ENCODE measurements at regions not wholly inside any gene's neighbourhood (a gene's known extent, or its start where the extent isn't known, plus 50 kb on each side); places are given as distances from the start of the nearest gene placed in this dataset.

DNA sequence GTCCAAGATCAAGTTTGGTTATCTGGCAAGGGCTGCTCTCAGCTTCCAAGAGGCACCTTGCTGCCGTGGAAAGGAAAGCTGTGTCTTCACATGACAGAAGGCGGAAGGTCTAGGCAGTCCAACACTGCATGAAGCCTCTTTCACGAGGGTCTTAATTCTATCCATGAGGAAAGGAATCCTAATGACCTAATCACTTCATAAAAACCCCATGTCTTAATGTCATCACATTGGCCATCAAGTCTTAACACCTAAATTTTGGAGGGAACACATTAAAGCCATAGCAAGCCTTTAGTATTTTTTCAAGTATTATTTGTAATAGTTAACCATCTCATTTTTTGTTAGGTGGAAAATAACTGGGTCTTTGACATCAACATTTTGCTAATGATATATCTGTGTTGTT lies 858.3 kb downstream of the FLRT2 start:
- no peak for DNase-seq (ENCODE audit: low read depth)
- no peak overlapping the region for H3K4me3 ChIP-seq (ENCODE audit: low read depth, low read length)
- TF ChIP-seq, protein P1, sequence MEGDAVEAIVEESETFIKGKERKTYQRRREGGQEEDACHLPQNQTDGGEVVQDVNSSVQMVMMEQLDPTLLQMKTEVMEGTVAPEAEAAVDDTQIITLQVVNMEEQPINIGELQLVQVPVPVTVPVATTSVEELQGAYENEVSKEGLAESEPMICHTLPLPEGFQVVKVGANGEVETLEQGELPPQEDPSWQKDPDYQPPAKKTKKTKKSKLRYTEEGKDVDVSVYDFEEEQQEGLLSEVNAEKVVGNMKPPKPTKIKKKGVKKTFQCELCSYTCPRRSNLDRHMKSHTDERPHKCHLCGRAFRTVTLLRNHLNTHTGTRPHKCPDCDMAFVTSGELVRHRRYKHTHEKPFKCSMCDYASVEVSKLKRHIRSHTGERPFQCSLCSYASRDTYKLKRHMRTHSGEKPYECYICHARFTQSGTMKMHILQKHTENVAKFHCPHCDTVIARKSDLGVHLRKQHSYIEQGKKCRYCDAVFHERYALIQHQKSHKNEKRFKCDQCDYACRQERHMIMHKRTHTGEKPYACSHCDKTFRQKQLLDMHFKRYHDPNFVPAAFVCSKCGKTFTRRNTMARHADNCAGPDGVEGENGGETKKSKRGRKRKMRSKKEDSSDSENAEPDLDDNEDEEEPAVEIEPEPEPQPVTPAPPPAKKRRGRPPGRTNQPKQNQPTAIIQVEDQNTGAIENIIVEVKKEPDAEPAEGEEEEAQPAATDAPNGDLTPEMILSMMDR (IDR thresholded peaks at IDR 0.05; ENCODE audit: insufficient read depth, low read depth, low read length), result no peak

DNA sequence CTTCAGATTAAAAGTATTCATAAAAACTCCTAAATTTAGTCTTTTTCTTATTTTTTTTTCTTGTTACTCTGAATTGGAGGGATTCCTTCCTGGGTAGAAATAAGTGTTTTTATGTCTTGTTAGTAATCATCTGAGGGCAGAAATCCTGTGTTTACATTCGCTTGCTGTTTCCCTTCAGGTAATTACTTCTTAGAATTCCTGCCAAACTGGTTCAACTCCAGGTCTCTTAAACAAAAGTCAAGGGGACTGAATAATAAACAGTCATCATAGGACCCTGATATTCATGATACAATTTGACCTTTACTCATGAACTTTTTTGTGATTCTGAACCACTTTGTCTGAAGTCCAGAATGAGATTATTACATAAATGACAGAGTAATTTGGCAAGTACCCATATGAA lies 843.9 kb downstream of the FLRT2 start:
- TF ChIP-seq, protein P1 (IDR thresholded peaks at IDR 0.05; ENCODE audit: insufficient read depth, low read depth, low read length), result no peak
- no peak for DNase-seq (ENCODE audit: low read depth)

DNA sequence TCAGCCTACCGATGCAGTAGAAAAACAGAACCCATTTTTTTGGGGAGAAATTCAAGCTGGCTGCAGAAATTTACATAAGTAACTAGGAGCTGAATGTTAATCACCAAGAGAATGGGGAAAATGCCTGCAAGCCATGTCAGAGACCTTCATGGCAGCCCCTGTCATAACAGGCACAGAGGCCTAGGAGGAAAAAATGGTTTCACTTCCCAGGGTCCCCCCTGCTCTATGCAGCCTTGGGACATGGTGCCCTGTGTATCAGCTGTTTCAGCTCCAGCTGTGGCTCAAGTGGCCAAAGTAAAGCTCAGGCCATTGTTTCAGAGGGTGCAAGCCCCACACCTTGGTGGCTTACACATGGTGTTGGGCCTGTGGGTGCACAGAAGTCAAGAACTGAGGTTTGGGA lies 842.5 kb downstream of the FLRT2 start:
- DNase-seq (ENCODE audit: low read depth), result no peak
- TF ChIP-seq, protein P1 (IDR thresholded peaks at IDR 0.05; ENCODE audit: insufficient read depth, low read depth, low read length), result no peak
- no peak overlapping the region for H3K4me3 ChIP-seq (ENCODE audit: low read depth, low read length)

More for the DNA sequence above, 843.9 kb downstream of the FLRT2 start:
- no peak overlapping the region for H3K4me3 ChIP-seq (ENCODE audit: low read depth, low read length)

DNA sequence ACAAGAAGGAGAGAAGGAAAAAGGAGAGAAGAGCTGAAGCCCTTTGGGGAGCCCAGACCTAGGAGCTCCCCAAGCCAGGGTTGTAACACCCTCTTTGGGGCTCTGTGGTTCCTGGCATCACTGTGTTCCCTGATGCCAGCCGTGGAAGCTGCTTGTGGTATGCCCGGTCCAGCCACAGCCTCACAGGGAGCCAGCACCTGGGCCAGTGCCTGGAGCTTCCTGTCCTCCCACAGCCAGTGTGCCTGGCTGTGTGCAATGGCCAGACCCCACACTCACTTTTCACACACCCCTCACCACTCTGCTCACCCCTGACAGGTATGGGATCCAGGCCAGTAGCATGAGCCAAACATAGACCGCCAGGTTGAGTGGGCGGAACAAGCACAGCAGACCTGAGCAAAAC lies 834.7 kb downstream of the FLRT2 start:
- no peak overlapping the region for H3K4me3 ChIP-seq (ENCODE audit: low read depth, low read length)
- DNase-seq (ENCODE audit: low read depth), result no peak
- TF ChIP-seq, protein P1 (IDR thresholded peaks at IDR 0.05; ENCODE audit: insufficient read depth, low read depth, low read length), result no peak

DNA sequence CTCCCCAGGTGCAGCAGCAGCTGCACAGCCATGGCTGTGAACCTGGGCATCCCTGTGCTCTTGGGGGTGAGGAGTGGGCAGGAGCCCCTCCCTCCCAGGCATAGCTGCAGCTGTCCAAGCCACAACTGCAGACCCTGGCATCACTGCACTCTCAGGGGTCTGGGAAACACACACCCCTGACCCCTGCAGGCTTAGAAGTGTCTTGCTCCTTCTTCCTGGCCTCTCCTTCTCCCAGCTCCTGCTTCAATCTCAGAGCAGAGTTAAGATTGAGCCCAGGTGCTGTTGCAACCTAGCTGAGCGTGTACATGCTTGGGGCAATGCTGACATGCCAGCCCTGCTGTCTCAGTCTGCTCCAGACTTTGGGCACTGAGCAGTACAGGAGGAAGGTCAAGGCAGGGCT lies 833.6 kb downstream of the FLRT2 start:
- TF ChIP-seq, protein P1 (IDR thresholded peaks at IDR 0.05; ENCODE audit: insufficient read depth, low read depth, low read length), result no peak
- no peak for DNase-seq (ENCODE audit: low read depth)
- no peak overlapping the region for H3K4me3 ChIP-seq (ENCODE audit: low read depth, low read length)

DNA sequence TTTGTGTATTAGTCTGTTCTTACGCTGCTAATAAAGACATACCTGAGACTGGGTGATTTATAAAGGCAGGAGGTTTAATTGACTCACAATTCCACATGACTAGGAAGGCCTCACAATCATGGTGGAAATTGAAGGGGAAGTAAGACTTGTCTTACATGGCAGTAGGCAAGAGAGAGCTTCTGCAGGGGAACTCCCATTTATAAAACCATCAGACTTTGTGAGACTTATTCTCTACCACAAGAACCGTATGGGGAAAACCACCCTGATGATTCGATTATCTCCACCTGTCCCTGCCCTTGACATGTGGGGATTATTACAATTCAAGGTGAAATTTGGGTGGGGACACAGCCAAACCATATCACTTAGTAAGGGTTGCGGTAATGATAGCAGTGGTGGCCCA lies 833.1 kb downstream of the FLRT2 start:
- no peak overlapping the region for H3K4me3 ChIP-seq (ENCODE audit: low read depth, low read length)
- TF ChIP-seq, protein P1 (IDR thresholded peaks at IDR 0.05; ENCODE audit: insufficient read depth, low read depth, low read length), result no peak
- no peak for DNase-seq (ENCODE audit: low read depth)

DNA sequence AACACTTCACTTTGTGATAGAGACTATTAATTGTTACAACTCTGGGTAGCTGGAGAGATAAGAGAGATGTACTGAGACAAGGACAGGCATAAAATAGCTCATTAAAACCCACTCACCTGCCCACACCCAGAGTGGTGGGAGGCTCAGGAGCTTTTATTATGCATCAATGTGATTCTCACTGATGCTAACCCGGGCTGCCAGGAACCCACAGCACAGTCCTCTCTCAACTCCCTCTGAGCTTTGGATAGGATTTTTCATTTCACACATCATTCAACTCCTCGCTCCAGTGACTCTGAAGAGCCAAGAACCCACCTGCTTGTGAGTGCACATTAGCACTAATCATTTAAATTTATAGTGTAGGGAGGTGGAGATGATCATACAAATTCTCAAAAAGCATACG lies 827.9 kb downstream of the FLRT2 start:
- TF ChIP-seq, protein P1 (IDR thresholded peaks at IDR 0.05; ENCODE audit: insufficient read depth, low read depth, low read length), result no peak
- DNase-seq (ENCODE audit: low read depth), result no peak
- H3K4me3 ChIP-seq (ENCODE audit: low read depth, low read length), result no peak overlapping the region

Measured in fibroblast of villous mesenchyme (primary cell).